Psoas muscle (tissue), 7 donors: ENCODE measurements at regions not wholly inside any gene's neighbourhood (a gene's known extent, or its start where the extent isn't known, plus 50 kb on each side); places are given as distances from the start of the nearest gene placed in this dataset.

Source experiments
- ATAC-seq, 4 donors: fragments of 200-7000 bp; cut with Tn5 transposase; one replicate each; pipeline ENCODE4 v1.9.1; 2020; ENCODE audit warnings: moderate library complexity in 3 of 4, mild to moderate bottlenecking in 2 of 4
- DNase-seq, 2 donors: peaks; one replicate each; pipeline ENCODE4 v3.0.0-alpha.2; 2020
- H3K27ac ChIP-seq: fragments of 200-600 bp; one replicate; pipeline ENCODE4 v1.8.0; 2022
- H3K27me3 ChIP-seq, 3 donors: fragments of 200-600 bp in 1 of 3; one replicate each; pipeline versions ENCODE4 v1.6.1 to v1.8.0; 2013 to 2022; ENCODE audit warnings: low read length in 2 of 3, mild to moderate bottlenecking in 2 of 3, moderate library complexity in 1 of 3; ENCODE audit not compliant: insufficient read depth in 3 of 3
- H3K36me3 ChIP-seq, 2 donors: fragments of 200-600 bp in 1 of 2; one replicate each; pipeline versions ENCODE4 v1.6.1 to v1.8.0; 2013 to 2022; ENCODE audit warnings: low read depth in 1 of 2, mild to moderate bottlenecking in 1 of 2, moderate library complexity in 1 of 2; ENCODE audit not compliant: insufficient read depth in 1 of 2
- H3K4me1 ChIP-seq: fragments of 200-600 bp; one replicate; pipeline ENCODE4 v1.8.0; 2022
- H3K4me3 ChIP-seq: fragments of 200-600 bp; one replicate; pipeline ENCODE4 v1.8.0; 2022; ENCODE audit warnings: mild to moderate bottlenecking
- H3K9me3 ChIP-seq: fragments of 200-600 bp; one replicate; pipeline ENCODE4 v1.8.0; 2022
- CTCF ChIP-seq: fragments of 200-600 bp; IDR thresholded peaks from one replicate; pipeline ENCODE4 v1.8.0; 2022; ENCODE audit warnings: antibody characterized with exemption
- WGBS, 3 donors: extraction: QIAGEN DNeasy Blood & Tissue Kit; methylation state at CpG; one replicate each; pipeline versions ENCODE4 v1.1.6 to v1.1.7; 2013; 5-methylcytosine and 5-hydroxymethylcytosine counted together
- intact Hi-C, 2 donors: fragments of 100-400 bp; cut with DNase I; formaldehyde crosslinking; loops; one replicate each; pipeline versions ENCODE4 v1.11.0 to v1.14.2; 2022
- donor health status: healthy with polysubstance abuse.
- donor health status: DM: no; HTN: no; CAD: no; lungs with moderate emphysema.
- donor health status: Bipolar disorder and iron deficiency.
- donor health status: healthy.
- donor health status: DM: yes; HTN: yes; CAD: no.
- donor health status: DM: no; HTN: no; CAD: no.
- donor health status: DM: yes; HTN: yes; CAD: no.

- Histone ChIP-seq H3K27me3 (no peaks in the 10 kb centered on the region), H3K4me3 (no peak overlapping the region), H3K4me1 (no peaks in the 10 kb centered on the region), H3K9me3 (no peaks in the 10 kb centered on the region), H3K36me3 (no peaks in the 10 kb centered on the region), H3K27ac (no peak overlapping the region)
- ATAC-seq (no peak), DNase-seq (no peak)
- intact Hi-C loops = no loop called here
- WGBS, 3 donors = 50 to 60% (median 54%) methylated on average over 4 of the region's 4 CpGs
- no peak for TF ChIP-seq CTCF
Observed at GRCh38 chr18:78154853-78155252, 824.8 kb upstream of the SALL3 start.

GRCh38 chr18:78156466-78156865, 823.2 kb upstream of the SALL3 start:
- TF ChIP-seq CTCF = no peak
- no peak for DNase-seq
- ATAC-seq = no peak
- 31 to 51% (median 43%) methylated on average over 1 of the region's 1 CpG for WGBS, 3 donors
- no peaks in the 10 kb centered on the region for H3K36me3 ChIP-seq
- H3K4me1 ChIP-seq = no peaks in the 10 kb centered on the region
- H3K27ac ChIP-seq = no peak overlapping the region
- H3K4me3 ChIP-seq = no peak overlapping the region
- intact Hi-C loops = no loop called here
- H3K27me3 ChIP-seq = no peaks in the 10 kb centered on the region
- no peaks in the 10 kb centered on the region for H3K9me3 ChIP-seq

- Histone ChIP-seq H3K27me3 (no peaks in the 10 kb centered on the region), H3K36me3 (no peaks in the 10 kb centered on the region), H3K9me3 (no peaks in the 10 kb centered on the region), H3K4me3 (no peak overlapping the region), H3K27ac (no peak overlapping the region), H3K4me1 (no peaks in the 10 kb centered on the region)
- WGBS, 3 donors = 86 to 91% (median 88%) methylated on average over 17 of the region's 17 CpGs
- no peak for DNase-seq
- ATAC-seq = no peak
- TF ChIP-seq CTCF = no peak
- intact Hi-C loops = no loop called here
Observed at GRCh38 chr18:78158943-78159342, 820.7 kb upstream of the SALL3 start.

GRCh38 chr18:78159397-78159796, 820.2 kb upstream of the SALL3 start:
- Histone ChIP-seq H3K4me3 (no peak overlapping the region), H3K9me3 (no peaks in the 10 kb centered on the region), H3K4me1 (no peaks in the 10 kb centered on the region), H3K27ac (no peak overlapping the region), H3K36me3 (no peaks in the 10 kb centered on the region), H3K27me3 (no peaks in the 10 kb centered on the region)
- WGBS, 3 donors = 89 to 90% (median 89%) methylated on average over 8 of the region's 8 CpGs
- intact Hi-C loops = no loop called here
- ATAC-seq (no peak), DNase-seq (no peak)
- no peak for TF ChIP-seq CTCF

GRCh38 chr18:78160961-78161656, 818.5 kb upstream of the SALL3 start:
- no peak for TF ChIP-seq CTCF
- no peak for ATAC-seq
- WGBS, 3 donors = 67 to 75% (median 70%) methylated on average over 11 of the region's 11 CpGs
- no peak overlapping the region for H3K4me3 ChIP-seq
- H3K4me1 ChIP-seq = no peaks in the 10 kb centered on the region
- intact Hi-C loops = no loop called here
- no peaks in the 10 kb centered on the region for H3K27me3 ChIP-seq
- no peak overlapping the region for H3K27ac ChIP-seq
- no peak for DNase-seq
- H3K36me3 ChIP-seq = no peaks in the 10 kb centered on the region
- H3K9me3 ChIP-seq = no peaks in the 10 kb centered on the region
